Stimulated activated CD4-positive, alpha-beta T cell treated with anti-CD3 and anti-CD28 coated beads, TNF-alpha, amount 100 ng/mL, for 4 hours (primary cell): ENCODE measurements at regions not wholly inside any gene's neighbourhood (a gene's known extent, or its start where the extent isn't known, plus 50 kb on each side); places are given as distances from the start of the nearest gene placed in this dataset.

Experiments used
- DNase-seq, 3 experiments: peaks; one replicate each; pipeline ENCODE4 v3.0.0-alpha.2; 2020; ENCODE audit warnings: low read depth in 3 of 3

DNA sequence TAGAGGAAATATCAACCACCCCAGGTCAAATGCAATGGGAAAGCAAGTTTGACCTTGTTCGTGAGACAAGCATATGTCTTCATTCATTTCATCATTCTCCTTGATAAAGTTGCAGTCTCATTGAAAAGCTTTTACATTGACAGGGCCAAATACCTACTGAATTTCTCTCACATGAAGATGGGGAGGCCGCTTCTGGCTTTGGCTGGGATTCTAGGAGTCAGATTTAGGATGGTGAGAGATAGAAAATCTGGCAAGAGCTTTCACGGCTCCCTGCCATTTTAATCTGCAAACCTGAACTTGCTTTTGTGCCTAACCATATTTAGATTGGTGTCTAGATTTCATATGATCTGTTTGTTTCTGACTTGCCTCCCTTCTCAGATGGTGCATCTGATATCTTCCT, 88.0 kb downstream of the TMEM100 start:
- DNase-seq, result no peak

DNA sequence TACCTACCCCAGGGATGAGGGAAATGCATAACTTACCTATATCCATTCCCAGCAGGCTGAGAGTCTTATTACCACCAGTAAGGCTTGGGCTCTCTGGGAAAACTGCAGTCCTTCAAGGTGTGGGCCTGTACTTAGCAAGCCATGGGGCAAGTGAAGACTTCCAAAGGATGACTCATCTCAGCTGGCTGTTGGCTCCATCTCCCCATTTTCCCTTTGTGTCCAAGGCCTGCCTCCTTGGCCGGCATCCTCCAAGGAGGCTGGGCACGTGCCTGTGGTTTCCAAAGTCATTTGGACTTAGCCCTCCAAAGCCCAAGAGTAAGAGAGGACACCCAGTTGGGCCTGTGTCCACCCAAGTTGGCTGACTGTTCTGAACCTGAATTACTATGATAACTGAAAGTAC, 89.8 kb downstream of the TMEM100 start:
- no peak for DNase-seq

DNA sequence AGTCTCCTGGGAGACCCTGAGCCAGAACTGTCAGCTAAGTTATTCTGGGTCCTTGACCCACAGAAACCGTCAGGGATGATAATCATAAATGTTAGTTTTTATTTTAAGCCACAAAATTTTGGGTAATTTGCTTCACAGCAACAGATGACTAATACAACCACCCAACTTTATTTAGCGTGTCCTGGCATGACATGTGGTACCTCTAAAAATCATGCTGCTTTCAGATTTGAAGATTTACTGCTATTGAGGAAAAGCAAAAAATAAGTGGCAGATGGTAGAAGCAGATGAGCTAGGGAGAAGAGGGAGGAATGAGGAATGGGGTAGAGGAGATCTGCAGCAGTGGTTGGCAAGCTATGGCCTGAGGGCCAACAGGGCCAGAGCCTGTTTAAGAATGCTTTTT, 90.4 kb downstream of the TMEM100 start:
- no peak for DNase-seq

DNA sequence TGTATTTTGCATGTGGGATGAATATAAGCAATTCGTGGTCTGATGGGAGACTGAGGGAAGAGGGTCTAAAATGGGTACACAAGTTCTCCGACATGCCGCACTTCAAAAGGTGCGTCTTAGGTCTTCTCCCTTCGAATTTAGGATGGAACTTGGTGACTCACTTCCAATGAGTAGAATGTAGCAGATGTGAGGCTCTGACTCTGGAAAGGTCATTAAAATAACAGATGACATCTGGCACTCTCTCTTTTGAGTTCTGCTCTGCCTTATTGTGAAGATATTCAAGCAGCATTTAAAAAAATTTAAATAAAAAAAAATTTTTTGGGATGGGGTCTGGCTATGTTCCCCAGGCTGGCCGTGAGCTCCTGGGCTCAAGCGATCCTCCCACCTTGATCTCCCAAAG, 92.7 kb downstream of the TMEM100 start:
- no peak for DNase-seq

DNA sequence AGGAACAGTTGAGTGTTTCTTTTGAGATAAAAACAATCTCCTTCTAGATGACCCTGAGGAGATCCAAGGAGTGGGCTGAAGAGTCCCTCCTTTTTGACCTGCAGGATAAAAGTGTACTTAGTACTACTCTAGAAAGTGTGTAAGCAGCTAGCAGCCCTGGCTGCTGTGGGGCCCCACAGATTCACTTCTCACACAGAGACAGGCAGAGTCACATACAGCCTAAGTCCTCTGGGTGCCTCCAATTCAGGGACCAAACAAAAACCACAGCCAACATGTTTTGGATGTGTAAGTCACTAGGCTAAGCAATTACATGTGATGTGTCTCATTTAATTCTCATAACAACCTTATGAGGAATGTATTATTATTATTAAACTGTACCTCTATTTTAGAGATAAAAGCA, 97.1 kb downstream of the TMEM100 start:
- no peak for DNase-seq

DNA sequence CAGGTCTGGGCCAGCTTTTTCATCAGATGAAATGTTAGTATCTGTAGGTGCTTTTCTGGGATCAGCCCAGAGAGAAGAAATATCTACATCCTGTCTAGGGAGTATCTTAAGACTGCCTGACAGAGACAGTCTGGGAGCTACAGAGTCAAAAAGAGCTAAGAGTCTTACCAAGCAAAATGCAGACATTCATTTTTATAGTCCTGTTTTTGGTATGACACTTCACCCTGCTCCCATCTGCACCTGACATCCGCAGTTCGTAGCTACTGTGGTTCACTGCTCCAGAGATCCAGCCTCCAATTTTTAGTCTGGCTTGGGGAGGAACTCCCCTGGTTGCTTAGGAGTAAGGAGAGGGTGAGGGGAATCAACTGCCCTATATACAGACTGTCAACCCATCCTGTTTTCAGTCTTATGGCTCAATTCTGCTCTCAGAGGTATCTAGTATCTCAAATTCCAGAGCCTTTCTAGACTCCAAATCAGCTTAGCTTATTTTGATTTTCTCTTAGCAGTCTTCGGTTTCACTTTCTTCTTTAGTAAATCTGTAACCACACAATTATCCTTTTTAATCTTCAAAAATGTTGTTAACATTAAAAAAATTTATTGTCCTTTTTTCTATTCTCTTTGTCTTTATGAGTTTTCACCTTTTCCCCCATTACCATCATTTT, 97.8 kb downstream of the TMEM100 start:
- no peak for DNase-seq

DNA sequence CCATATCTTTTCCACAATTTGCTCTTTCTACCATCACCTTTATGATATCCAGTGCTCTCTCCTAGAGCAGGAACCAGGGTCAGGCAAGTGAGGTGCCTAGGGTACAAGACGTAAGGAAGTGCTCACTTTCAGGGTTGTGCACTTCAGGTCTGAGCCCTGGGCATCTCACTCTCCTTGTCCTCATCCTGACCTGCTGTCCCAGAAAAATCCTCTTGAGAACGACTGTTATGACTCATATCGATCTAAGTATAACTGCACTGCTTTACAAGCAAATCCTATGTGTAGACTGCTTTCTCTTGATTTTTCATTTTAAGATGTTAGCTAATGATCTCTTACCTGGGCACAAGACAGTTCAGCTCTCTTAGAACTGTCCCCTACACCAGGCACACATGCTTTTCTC, 100.1 kb downstream of the TMEM100 start:
- no peak for DNase-seq

DNA sequence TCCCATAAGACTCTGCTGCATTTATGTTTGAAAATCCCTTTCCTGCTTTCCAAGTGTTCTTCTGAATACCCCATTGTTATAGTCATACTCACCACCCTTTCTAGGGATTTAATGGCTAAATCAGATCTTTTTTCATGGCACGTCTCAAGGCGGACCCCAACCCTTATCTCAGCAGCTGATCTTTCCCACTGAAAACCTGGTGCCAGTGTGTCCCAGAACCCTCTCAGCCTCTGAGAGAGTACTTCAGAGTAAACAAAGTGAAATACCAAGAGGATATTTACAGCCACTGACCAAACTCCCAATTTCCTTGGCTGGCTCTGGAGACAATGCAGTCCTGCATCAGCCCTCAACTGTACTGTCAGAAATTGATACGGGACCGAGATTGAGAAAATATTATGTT, 101.7 kb downstream of the TMEM100 start:
- no peak for DNase-seq

DNA sequence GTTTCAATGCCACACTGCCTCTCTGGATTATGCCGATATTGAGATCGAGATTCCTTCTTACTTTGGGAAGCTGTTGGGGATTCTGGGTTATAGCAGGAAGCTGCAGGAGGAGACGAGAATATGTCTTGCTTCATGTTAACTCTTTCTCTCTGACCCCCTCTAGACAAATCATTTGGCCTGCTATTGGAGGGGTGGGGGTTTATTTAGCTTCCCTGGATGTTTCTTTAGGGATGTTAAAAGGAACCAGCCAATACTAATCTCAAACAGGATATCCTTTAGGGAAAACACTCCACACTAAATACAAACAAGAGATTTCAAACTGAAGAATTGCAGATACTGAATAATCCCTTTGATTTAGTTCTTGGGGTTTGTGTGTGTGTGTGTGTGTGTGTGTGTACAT, 102.6 kb downstream of the TMEM100 start:
- DNase-seq, result no peak

DNA sequence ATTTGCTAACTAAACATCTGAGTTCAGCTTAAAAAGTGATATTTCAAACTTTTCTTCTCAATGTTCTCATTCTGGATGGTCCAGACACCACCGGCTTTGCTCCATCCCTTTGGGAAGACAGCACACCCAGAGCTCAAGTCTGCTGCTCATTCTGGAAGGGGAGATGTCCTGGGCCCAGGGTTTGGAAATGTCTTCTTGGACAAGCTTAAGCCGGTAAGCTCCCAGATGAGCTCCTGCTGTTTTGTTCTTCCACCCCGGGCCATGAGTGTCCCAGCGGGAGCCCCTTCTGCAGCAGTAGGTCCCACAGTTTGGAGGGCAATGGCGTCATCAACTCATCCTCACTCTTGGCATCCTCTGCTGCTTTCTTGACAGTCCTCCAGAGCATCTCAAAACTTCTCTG, 105.2 kb downstream of the TMEM100 start:
- DNase-seq, result no peak

DNA sequence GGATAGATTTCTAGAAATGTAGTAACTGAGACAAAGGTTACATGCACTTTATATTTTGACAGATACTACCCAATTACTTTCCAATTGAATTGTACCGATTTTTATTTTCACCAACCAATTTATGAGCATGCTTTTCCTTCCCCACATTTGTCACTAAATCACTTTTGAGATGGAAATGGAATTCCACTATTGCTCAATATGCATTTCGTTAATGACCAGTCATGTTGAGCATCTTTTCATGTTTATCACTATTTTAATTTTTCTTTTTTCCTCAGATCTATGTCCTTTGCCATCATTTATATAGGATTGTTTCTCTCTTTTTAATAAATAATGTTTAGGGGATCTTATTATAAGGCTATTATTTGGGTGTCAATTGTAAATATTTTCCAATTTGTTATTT, 102.8 kb upstream of the SMIM36 start:
- DNase-seq, result no peak

DNA sequence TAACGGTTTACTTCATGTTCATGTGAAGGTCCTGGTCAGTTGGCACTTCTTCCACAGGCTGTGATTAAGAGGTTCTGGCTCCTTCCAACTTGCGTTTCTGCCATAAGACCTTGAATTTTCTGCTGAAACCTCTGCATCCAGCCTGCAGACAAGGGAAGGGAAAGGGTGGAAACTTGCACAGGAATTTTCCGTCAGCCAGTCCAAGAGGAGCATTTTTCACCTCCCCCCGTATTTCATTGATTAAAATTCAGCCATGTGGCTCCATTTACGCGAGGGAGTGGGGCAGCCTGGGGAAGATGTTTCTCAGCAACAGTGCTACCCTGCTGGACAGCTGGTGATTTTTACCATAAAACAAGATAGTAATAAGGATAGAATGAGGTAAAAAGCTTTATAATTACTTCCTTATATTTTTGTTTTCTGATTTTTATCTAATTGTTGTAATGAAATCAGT, 101.5 kb upstream of the SMIM36 start:
- DNase-seq, result no peak

DNA sequence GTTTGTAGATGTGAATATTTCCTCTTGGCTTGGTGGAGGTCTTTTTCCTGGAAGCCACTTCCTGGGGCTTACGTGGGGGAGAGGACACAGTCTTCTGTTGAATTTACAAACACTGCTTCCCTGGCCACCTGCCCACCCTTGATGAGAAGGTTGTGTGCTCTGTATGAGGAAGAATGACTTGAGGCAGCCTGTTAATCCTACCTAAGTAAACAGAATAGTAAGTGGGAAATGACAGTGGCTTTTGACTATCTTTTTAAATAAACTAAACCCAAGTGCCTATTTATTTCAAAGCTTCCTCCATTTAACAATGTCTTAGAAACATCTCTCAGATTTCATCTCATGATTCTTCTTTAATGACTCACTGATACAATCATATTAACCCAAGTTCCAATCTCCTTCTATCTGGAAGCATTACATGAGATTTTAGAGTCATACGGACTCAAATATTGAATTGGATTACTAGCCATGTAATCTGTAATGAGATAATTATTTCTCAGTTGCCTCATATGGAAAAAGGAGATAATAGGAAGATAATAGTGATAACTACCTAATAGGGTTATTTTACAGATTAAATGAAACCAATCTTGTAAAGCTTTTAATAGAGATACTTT, 96.6 kb upstream of the SMIM36 start:
- no peak for DNase-seq

DNA sequence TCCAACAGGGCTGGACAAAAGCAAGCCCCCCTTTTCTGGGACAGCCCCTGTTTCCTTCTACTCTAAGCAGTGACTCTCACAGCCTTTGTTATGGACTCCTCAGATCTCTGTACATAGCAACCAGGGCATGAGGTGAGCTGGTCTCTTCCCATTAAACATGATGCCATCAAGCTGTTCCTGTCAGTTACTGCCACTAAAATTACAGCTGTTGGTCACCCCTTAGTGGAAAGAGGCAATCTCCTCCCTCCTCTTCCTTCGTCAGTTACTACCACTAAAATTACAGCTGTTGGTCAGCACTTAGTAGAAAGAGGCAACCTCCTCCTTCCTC, 95.2 kb upstream of the SMIM36 start:
- no peak for DNase-seq

DNA sequence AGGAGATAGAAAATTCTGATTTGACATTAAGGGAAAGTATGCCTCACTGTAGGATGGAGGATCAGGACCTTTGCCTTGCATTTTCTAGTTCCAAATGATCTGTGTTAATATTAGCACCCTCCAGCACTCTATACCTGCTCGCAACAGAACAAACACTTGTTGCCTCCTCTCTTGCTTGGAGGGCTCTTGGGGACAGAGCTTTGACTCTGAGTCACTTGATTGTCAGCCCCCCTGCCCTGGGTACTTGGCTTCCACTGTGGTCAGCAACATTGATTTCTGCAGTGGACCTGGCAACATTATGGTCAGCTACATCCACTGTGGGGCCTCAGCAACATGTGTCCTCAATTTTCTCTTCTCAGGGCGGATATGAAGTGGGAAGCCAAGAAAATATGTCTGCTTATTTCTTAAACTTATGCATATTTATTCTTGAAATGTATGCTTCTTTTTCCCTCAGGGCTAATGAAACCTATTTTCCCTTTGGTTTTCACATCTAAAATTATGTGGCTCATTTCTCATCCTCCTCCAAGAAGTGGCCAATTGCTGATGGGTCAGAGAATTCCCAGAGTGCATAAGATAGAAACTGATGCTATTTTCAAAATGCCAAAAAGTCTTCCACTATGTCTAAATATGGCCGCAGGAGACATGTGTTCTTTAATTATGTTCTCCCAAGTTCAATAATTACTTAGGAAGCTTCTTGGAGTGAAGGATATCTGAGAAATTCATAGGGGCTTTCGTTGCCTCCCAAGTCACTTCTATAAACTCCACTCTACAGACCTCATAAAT, 94.6 kb upstream of the SMIM36 start:
- no peak for DNase-seq

DNA sequence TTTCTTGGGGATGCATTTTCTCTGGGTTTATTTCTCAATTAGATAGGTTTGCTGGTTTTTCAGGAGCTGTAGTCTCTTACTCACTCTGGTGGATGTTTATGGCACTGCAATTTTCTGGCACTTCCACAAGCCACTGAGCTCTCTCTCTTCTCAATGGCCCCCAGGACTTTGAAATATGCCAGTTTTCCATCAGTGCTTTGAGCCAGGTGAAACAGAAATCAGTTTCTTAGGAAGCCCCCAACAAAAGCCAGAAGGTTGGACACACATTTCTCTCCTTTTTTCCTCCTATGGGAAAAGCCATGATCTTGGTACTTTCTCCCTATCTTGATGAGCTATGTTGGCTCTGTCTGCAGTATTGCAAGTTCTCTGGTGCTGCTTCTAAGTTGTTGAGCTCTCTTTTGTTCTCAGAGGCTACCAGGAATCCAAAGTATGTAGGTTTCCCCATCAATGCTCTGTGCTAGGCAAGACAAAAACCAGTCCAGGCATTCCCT, 90.7 kb upstream of the SMIM36 start:
- no peak for DNase-seq

DNA sequence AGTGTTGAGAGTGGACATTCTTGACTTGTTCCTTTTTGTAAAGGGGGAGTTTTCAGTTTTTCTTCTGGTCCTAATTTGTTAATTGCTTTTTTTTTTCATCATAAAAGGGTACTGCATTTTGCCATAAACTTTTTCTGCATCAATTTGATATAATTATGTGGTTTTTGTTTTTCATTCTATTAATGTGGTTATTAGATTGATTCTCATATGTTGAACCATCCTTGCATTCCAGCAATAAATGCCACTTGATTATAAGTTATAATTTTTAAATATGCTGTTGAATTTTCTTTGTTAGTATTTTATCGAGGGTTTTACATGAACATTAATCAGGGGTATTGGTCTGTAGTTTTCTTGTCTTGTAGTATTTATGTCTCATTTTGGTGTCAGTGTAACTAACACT, 87.2 kb upstream of the SMIM36 start:
- no peak for DNase-seq

DNA sequence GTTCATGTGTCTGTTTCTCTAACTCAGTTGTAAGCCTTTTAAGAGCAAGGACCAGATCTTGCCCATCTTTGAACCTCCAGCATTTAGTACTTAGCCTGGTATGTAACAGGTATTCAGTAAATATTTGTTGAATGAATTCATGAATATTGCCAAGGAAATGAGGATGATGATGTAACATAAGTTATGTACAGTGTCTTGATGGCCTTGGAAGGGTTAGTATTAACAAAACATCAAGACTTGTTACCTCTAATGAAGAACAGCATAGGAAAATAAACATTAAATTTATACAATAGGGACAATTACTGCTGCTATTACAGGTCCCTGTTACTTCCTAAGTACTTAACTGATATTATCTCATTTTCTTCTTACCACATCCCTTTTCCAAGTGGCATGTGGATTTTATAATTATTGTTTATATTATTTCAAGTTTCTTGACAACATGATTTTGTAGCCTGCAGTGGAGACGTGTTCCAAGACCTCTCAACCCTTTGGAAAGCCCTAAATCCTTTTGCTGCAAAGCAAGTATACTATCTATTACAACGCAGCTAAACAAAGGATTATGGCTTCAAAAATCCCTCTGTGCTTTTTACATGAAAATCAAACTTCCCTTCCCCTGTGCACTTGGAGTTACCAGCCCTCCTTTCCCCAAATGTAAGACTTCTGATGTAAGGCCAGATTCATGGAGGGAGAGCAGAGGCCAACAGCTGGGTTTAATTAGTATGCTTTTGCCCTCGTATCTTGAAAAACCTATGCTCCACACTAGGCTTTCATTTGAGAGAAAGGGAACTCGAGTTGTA, 77.4 kb upstream of the SMIM36 start:
- no peak for DNase-seq

DNA sequence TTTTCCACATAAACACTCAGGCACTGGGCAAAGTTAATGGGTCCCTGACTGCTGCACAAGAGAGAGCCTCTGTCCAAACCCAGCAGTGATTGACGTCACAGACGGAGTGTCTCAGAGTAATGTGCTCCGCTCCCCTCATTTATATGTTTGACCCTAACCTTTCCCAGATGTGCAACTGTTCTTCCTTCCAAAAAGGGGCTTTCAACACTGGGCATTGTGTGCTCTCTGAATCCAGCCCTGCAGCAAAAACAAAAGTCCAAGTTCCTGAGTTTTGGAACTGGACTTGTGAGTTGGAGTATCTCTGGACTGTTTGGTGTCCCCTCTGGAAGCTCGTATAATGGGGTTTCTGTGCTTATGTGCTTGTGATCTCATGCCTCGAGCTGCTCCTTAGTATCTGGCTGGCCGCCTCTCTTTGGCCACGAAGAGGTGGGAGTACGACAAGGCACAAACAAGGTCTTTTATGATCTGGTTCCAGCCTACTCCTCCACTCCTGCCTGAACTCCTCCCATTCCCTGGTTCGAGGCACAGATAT, 76.4 kb upstream of the SMIM36 start:
- DNase-seq, result no peak

DNA sequence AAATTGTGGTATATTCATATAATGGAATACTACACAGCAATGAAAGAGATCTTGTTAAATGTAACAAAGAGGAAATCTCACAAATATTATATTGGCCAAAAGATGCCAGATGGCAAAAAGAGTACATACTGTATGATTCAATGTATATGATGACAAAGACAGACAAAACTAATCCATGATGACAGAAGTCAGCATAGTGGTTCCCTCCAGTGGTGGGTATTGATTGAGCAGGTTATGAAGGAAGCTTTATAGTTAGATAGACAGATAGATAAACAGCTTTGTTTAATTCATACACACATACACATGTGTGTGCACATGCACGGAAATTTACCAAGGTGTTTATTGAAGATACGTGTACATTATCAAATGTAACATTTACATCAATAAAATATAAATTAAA, 74.4 kb upstream of the SMIM36 start:
- DNase-seq, result no peak

DNA sequence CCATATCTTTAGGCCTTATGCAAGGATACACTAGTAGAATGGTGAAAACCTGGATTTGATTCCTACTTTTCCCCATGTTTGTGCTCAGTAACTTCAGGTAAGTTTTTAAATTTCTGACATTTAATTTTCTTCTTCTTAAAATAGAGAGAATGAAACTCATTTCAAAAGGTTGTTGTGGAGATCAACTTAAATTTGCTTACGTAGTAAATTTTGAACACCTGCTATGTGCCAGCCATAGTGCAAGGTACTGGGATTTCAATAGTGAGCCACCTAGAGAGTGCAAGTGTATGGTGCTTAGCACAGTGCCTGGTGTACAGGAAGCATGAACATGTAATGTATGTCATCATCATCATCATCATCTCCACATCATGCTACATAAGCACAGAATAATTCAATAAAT, 73.6 kb upstream of the SMIM36 start:
- DNase-seq, result no peak

DNA sequence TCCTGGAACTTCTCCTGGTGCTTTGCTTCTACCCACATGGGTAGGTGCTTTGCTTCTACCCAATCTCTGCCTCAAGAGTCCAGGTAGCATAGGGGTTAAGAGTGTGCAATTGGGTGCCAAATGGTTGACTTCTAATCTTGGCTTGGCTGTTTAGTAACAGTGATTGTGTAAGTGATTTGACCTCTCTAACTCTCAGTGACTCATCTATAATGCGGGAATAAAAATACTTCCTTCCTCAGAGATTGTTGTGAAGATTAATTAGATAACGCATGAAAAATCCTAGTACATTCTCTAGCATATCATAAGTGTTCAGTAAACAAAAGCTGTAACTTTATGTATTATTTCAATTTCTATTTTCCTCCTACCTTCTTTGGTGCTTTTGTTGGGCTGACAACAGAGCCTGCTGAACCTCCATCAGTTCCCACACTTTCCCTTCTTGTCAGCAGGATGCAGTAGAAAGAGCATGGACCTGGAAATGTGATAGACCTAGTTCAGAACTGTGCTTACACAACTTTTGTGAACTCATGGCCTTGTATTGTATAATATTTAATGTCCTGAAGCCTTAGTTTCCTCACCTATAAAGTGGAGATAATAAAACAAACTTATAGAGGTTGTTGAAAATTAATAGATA, 72.9 kb upstream of the SMIM36 start:
- DNase-seq, result no peak
